ENCODE measurements at regions not wholly inside any gene's neighbourhood (a gene's known extent, or its start where the extent isn't known, plus 50 kb on each side); places are given as distances from the start of the nearest gene placed in this dataset.

DNA sequence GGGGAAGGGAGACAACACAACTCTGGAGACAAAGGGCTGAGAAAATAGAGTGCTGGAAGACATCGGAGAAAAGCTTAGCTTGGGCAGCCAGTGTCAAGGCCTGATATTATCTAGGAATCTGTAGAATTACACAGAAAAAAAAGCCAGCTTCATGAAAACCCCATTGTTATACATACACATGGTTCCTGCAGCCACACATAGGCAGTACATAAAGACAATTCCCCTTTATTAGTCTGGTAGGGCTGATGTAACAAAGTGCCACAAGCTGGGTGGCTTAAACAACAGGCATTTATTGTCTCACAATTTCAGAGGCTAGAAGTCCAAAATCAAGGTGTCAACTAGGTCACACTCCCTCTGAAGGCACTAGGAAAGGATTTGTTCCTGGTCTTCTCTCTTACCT is 503.5 kb downstream of the MID1IP1 start:
- no peak for FAIRE-seq

DNA sequence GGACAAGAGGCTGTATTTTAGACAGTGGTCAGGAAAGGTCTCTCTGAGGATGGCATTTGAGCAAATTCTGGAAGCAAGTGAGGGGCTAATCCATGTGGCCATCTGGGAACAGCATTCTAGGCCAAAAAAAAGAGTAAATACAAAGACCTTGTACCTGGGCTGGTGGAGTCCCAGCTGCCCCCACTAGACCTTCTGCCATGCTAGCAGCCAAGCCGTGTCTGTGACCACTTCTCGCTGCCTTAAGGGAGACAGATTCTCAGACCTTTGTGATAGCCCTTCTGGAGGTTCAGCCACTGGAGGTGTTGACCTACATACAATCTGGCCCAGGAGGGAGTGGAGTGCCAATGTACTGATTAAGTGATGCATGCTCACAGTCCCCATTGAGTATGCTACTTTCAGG is 506.2 kb downstream of the MID1IP1 start:
- no peak for FAIRE-seq

DNA sequence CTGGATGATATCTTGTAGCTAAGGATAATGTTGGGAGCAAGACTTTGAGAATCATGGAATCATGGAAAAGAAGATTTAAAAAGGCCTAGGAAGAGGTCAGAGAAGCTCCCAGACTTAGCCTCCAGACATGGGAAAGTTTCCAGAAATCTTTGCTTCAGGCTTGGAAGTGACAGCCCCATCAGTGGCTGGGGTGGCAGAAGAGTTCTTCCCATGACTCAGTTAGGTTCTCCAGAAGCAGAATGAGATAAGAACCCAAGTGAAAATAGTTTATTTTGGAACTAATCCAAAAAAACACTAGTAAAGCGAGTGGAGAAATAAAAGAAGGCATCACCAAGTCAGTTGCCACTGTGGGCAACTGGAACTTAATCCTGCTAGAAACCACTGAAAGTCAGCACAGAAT is 506.9 kb downstream of the MID1IP1 start:
- FAIRE-seq = no peak

DNA sequence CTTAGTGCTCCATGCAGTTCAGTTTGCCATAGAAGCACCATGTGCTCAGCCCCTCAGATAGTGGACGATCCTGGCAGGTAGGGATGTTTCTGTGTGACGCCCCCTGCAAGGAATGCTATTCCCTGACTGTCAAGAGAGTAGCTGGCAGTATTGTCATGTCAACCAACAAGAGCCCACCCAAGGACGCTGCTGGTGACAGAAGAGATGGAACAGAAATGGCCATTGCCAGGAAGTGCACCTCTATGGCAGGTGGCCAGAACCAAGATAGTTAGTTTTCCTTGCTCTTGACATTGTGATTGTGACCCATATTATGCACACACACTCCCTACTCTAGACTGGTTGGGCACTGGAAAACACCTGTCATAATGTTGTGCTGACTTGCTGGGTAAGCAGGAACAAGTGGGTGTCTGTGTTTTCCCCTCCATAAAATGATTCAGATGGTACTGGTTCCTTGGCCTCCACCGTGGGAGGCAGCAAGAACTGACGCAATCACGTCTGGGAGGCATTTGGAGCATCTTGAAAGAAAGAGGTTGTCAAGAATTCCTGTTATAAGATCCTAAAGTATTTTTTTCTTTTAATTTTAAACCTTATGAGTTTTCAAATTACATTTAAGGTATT is 507.9 kb downstream of the MID1IP1 start:
- no peak for FAIRE-seq

DNA sequence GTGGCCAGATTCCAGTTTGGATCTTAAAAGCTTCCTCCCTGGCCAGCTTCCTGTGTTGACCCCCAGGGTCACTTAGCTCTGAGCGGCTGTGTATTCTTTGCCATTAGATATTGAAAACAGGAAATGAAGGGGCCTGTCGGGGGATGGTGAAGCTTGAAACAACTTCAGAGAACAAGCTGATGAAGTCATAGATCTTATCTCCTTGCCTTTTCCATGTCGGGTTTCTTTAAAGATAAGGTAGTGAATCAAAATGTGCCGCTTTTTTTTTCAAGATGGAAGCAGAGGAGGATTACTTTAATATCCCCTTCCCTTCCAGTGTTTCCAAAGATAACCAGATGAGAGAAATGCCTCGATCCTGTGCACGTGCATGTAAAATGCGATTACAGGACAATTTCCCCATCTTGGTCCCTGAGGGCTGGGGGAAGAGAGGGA is 508.5 kb downstream of the MID1IP1 start:
- FAIRE-seq = no peak

DNA sequence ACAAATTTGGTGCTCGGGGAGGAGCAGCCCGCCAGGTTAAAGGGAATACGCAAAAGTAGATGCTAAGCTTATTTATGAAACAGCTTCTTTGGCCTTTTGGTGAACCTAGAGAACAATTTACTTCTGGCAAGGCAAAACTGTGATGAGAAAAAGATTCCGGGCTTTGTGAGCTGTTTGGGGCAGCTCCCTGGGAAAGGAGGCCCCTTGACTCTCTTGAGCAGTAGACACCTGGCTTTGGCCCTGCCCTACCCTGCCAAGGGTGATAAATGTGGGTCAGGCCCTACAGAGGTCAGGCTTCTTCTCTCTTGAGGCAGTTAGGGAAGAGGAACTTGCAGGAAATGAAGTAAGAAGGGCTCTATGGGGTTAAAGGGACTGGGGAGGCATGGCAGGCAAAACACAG is 509.6 kb downstream of the MID1IP1 start:
- FAIRE-seq = no peak

DNA sequence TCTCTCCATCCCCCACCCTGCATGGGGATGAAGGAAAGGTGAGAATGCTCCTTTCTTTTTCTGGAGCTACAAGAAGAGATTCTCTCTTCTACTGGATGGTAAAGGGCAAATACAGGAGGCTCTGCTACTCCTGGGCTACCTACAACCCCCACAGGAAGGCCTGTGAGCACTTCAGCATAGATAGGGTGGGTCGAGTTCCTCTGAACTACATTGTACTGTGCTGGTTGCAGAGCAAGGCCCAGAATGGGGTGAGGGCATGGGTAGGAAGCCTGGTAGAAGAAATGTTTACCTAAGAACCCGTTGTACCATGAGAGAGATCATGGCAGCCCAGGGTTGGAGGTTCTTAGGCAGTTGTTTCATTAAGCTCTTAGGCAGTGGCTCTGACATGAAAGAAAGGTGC is 510.4 kb downstream of the MID1IP1 start:
- FAIRE-seq = no peak

DNA sequence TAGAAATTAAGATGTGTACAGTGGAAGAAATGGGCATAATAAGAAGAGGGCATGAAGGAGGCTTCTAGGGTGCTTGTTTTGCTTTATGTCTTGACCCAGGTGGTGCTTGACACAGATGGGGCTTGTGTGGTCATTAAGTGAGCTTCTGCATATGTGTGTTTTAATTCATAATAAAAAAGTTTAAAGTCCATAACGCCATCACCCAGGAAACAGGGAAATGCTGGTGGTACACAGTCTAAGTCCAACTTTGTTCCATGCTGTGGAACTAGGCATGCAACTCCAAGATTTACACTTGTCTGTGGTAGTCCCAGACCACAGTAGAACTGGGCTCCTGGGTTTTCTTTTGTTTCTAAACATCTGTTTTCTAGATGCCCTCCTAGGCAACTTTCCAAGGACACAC is 511.9 kb downstream of the MID1IP1 start:
- FAIRE-seq = no peak

DNA sequence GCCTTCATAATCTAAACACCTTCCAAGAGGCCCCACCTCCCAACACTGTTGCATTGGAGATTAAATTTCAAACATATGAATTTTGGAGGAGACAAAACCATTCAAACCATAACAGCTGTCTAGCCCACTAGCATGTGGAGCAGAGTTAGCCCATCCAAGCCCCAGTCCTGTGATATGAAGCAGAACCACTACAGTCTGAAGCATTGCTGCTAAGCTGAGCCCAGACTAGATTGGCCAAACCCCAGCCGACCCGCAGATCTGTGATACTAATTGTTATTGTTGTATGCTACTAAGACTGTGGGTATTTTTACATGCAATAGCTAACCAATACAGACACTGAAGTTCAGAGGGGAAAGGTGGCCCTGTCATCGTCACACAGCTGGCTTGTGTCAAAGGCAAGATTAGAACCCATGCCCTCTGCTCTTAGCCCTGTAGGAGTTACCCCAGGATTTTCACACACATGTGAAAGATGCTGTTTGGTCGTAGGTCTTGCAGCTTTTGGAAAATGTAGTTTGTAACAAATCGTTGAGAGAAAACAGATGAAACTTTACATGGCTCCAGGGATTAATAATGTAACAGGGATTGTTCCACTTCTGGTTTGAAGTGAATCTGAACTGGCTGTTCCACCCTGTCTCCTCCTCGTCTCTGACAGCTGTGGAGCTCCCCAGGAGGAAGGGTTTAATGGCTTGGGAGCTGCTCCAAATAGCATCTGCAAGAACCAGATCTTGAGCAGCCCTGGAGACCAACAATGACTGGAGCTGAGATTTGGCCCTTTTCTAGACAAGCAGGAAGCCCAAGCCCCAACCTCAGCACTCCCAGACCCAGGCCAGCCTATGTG is 517.5 kb downstream of the MID1IP1 start:
- FAIRE-seq = no peak

DNA sequence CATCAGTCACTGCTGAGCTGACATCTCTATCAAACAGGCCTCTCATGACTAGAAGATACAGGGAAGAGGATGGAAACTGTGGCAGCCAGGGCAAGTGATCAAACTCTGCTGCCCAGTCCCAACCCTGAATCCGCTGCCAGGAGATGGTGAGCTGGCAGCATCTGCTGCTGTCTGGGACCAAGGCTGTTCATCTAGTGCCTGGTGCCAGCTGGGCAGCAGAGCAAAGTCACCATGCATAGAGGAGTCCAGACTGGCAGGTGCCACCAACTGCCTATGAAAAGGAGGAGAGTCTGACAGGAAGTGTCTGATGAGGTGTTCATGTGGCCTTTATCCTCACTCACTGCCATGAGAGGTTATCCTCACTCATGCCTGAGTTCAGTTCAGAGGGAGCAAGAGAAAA is 518.9 kb downstream of the MID1IP1 start:
- FAIRE-seq = no peak

DNA sequence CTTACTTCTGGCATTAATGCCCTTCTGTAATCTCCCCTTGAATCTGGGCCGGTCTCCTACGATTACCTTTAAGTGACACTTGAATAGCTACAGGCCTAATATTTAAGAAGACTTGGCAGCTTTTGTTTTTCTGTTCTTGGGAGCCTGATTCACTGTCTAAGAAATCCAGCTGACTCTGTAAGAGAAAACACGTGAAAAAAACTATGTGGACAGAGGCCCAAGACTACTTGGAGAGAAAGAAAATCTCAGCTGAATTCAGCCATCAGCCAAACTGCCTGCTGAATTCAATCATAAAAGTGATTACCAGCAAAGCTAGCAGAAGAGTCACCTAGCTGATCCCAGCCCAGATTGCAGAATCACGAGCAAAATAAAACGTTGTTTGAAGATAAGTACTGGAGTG is 521.2 kb downstream of the MID1IP1 start:
- FAIRE-seq = no peak

DNA sequence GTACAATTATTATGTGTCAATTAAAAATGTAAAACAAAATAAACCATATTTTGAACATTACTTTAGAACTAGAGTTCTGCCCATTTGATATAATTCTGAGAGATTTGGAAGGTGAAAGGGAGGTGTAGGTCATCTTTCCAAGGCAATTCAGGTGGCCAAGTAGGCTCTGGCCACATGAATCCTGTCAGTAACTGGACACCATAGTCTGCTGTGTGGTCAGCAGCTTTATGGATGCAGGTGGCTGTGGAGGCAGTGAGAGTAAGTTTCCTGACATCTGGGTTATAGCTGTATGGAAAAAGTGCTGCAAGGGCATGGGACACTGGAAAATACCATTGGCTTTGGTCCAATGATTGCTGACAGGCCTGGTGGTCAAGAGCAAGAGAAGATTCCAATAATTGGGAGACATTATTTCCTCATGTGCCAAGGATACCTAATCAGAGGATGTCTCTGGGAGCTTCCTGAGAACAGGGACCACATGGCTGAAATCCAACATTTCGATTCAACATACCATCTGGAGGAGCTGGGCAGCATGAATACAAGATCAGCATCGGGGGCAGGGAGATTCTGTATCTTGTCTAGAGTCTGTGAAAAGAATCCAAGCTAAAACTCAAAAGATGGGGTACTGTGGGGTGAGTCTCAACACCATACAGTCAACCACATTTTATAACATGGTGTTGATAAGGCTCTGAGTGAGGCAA is 523.1 kb downstream of the MID1IP1 start:
- FAIRE-seq = no peak

DNA sequence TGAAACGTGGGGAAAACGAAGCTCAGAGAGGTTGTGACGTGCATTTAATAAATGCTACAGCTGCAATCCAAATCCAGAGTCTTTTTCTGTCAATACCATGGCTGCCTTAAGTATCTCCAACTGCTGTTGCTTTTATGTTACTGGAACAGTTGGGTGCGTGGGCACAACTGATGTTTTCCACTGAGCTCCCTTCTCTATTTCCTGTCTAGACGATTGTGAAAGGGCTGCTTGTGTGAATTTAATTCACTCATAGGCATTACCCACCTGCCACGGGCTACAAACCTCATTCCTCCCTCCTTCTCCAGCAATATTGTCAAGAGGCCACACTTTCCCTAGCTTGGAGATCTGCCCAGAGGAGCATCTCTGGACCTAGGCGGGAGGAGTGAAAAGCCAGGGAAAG is 526.0 kb downstream of the MID1IP1 start:
- no peak for FAIRE-seq

DNA sequence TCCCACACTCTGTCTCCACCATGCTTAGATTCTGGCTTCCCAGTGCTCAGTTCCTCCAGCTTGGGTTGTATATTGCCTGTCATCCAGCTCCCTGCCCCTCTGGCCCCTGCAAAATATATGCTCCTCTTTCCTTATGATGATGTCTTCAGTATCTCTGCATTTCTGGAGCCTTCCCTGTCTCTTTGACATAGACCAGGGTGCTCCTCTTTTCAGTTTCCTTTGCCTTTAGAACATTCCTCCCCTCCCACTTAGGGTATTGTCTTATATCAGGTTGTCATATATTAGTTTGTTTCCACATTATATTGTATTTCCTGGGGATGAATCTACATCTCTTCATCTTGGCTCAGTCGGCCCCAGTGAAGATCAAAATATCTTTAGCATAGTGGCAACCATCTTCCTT is 526.4 kb downstream of the MID1IP1 start:
- no peak for FAIRE-seq

DNA sequence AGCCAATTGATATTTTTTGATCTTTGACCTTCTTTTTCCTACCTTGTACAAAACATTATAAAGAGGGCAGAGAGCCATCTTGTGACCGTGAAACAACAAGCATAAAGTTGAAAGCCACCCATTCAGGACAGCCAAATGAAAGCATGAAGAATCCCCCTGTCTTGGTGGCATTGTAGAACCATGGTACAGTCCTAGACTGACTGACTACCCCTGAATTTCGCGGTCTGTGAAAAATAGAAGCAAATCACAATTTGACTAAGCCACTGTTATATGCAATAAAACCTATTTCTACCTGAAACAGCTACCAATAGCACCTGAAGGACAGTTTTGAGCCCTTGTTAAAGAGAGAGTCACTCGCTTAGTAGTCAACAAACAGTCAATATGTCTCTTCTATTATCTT is 527.4 kb downstream of the MID1IP1 start:
- FAIRE-seq = no peak

DNA sequence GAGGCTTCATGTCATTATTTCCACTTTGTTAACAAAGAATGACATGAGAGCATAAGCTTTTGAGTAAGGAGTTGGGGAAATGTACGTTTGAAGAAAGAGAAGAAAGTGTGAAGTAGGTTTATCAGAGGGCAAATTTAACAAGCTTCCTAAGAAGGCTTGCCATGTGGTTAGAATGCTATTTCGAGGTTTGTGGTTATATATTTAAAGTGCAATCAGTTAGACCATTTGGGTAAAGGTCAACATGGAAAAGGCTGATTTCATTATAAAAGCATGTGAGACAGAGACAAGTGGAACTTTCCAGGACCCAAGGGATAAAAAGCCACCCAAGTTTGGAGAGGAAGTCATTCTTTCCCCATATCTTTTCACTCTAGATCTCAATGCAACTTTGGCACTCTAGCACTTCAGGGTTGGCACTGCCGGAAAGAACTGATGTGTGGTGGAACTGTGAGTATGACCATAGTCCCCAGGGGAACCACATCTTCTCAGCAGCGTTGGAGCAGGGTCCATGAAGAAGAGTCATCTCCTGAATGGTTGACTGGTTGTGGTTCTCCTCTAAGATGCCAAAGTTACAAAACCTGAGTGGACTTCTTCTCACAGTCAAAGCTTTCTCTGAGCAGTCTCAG is 529.9 kb downstream of the MID1IP1 start:
- FAIRE-seq = no peak

DNA sequence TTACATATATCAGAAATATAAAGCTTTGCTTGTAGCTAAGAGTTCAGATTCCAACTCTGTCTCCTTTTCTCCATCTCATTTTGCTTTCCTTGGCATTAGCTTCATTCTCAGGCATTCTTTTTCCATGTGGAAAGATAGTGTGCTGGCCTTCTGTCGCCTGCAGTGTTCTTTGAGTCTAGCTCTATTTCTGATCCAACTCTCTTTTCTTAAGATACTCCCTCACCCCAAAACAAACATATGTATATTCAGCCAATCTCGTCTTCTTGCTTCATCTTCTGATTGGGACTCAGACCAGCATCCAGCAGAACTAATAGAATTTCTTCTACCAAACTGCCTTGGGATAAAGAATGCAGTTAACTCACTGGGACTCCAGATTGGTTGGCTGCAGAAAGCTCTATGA is 532.2 kb downstream of the MID1IP1 start:
- FAIRE-seq = no peak

DNA sequence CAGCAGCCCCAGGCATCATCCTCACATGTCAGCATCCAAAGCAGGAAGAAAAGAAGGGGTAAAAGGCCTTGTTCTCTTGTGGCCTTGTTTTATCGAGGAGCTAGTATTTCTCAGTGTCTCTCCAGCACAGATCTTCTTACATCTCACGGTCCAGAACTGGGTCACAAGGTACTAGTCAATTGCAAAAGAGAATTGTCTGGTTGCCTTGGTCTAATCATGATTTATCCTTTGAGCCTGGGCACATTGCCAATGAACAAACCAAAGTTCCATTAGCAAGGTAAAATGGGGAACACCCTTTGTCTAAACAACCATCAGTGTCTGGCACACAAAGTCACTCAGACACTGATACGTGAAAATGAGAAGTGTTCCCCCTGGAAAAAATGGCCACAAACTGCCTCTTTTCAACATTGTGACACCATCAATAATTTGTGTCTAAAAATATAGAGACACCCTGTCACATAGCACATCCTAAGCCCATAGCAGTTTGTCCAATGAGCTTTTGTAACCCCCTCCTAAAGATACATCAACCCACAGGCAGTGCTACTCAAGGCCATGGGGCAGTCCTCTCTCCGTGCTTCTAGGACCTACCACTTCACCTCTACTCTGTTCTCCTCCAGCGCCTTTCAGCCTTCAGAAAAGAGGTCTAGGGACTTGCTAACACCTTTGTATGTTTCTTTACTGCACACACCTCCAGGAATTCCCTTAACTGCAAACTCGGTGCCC is 534.4 kb downstream of the MID1IP1 start:
- no peak for FAIRE-seq

DNA sequence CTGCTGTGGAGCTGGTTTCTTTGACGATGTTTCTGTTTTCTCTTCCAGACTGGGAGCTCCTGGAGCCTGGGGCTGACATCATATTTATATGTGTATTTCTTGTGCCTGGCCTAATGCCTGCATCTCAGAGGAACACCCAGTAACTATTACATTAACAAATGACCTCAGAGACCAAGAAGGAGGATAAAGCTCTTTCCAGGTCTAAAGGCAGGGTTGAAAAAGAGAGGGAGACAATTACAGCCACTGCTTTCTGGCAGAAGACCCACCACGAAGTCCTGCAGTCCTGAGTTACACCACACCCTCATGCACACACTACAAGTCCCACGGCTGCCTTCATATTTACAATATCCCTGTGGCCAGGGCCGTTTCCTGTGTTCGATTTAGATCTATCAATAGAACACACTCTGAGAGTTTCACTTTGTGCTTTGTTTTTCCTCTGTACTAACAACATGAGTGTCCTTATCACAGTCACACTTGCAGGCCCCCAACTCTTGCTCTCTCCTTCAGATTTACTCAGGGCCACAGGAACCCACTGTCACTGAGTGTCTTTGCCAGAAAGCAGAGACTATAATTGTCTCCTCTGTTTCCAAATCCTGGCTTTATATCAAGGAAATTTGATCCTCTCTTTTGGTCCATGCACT is 535.5 kb downstream of the MID1IP1 start:
- FAIRE-seq = no peak

DNA sequence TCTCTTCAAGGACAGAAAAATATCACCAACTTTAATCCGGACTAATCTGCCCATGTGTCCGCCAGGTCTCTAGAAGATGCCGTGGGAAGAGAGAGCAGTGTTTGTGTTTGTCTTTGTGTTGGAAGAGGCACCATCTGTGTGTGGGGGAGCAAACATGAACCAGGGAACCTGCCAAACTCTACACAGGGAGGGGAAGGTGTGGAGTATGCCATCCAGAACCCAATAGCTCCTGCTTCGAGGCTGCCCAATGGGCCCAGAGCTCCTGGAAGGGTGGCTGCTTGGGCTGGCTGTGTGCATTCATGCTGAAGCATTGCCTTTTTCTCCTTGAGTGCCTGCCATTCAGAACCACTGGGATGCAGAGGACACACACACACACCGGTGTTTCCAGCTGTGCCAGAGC is 536.2 kb downstream of the MID1IP1 start:
- FAIRE-seq = no peak

DNA sequence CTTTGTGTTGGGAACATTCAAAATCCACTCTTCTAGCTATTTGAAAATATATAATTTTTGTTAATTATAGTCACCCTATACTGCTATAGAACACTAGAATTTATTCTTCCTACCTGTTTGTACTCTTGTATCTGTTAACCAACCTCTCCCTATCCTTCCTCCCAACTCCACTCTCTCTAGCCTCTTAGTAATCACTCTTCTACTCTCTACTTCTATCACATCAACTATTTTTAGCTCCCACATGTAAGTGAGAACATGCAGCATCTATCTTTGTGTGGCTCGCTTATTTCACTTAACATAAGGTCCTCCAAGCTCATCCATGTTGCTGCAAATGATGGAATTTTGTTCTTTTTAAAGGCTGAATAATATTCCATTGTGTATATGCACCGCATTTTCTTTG is 537.3 kb downstream of the MID1IP1 start:
- FAIRE-seq = no peak

DNA sequence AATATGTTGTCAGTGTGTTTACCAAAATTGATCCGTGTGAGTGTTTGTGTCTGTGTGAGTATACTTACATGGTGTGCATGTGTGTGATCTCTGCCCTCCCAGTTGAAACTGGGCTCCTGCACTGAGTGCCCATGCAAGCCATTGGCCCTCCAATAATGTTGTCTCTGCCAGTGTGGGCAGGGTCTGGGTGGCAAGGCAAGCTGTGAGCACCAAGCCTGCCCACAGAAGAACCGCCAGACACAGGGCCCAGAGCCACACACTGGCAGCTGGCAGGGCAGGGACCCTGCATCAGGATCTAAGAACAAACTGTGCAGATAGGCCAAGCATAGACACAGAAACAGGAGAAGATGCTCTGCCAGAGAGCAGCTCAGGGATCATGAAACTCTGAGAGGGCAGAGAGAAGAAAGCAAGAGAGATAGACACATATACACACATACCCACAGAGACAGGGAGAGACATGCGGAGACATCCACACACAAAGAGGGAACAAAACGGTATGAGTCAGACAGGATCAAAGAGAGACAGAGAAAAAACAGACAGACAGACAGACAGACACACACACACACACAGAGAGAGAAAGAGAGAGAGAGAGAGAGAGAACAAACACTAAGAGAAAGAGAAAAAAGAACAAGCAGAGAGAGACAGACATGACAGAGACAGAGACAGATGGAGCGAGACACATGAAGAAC is 555.0 kb downstream of the MID1IP1 start:
- no peak for FAIRE-seq

All from A204.1 (cell line).